Fibroblast of peridontal ligament (primary cell): ENCODE measurements at regions not wholly inside any gene's neighbourhood (a gene's known extent, or its start where the extent isn't known, plus 50 kb on each side); places are given as distances from the start of the nearest gene placed in this dataset.
A peak's percentile ranks its signal among the peaks of the same experiment; 100 is the strongest.

Experiments
- DNase-seq: peaks from one replicate; pipeline ENCODE4 v3.0.0-alpha.2; 2010; ENCODE audit errors: extremely low read depth

GRCh38 chr13:106133025-106133424, 402.4 kb downstream of the EFNB2 start:
- DNase-seq: peak; percentile 54

DNA sequence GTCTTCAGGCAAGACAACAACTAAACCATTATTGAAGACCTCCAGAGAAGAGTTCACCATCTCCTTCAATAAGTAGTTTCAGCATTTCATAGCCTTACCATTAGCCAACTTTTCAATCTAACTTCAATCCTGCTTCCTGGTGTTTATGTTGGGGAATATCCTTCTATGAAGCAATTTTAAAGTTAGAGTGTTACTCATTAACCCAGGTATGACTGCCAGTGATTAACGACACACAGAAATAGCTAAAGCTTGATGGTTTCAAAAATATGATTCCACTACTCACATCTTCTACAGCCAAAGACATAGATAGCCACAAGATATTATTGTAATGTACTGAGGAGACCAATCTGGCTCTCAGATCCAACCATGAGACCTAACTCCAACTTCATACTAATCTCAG, 403.2 kb downstream of the EFNB2 start:
- no peak for DNase-seq

DNA sequence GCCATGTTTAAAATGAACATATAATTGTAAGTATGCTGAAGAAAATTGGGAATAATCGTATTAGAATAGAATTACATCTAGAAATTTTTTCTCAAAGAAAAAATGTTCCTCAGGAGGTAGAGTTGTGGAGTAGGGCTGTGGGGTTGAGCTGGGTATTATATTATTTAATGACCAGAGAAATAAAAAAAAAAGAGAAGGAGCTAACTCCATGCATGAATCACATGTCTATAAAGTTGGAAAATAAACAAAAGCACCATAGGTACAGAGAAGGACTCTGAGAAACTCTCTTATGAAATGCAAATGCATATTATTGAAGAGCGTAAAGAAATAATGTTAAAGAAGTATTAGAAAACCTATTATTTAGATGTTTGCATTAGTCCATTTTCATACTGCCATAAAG, 405.5 kb downstream of the EFNB2 start:
- no peak for DNase-seq

- no peak for DNase-seq
These were observed 406.2 kb downstream of the EFNB2 start for GRCh38 chr13:106129273-106129672.

- no peak for DNase-seq
These were observed 413.2 kb downstream of the EFNB2 start for GRCh38 chr13:106122234-106122633.

- no peak for DNase-seq
These were observed 414.2 kb downstream of the EFNB2 start for GRCh38 chr13:106121173-106121754.

DNA sequence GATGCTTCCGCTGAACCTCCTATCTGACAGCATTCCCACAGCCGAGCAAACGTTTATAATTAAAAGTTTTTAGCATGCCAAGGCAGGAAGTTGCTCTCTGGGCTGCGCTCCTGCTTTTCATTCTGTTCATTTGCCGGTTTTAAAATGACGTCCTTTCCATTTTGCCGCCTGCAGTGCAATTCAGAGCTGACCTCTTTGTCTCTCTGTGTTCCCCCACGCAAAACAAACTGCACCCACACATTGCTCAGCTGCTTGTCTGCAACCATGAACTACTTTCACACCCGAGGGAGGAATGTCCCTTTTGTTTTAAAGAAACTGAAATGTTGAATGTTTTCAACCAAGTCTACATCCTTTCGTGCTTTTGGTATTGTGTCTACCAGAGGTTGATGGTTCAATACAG, 416.5 kb downstream of the EFNB2 start:
- DNase-seq: no peak

- peak; percentile 58 for DNase-seq
These were observed 417.4 kb downstream of the EFNB2 start for GRCh38 chr13:106118050-106118449.

DNA sequence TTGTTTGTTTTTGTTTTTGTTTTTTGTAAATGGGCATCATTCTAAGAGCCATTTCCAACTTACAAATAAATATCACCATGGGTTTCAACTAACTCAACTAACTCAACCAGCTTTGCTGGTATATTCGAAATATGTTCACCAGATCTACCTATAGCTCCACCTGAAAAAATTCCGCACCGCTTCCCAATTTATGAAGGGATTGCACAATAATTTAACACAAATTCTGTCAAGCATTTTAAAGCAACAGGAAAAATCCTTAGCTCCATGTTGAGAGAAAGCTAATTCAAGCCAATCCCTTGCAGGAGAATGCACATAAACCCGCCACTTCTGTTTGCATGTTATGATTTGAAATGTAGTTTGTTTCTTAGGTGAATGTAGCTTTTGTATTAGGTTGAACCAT, 417.8 kb downstream of the EFNB2 start:
- DNase-seq: no peak

DNA sequence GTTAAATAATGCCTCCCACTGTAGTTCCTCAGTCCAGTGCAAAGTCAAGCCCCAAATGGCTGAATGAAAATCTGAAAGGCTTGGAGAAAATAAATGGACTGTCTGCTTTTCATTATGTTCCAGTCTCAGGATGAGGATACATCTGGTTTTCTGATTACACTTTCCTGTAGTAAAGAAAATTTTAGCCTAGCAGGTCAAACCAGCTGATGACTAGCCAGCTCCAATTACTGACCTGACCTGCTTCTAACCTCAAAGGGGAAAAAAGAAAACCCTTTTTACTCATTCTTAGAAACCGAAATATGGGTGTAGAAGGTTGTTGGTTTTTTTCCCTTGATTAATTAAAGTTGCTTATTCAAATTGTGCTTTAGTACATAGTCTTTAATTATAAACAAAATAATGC, 418.4 kb downstream of the EFNB2 start:
- DNase-seq: peak; percentile 89

- DNase-seq: peak; percentile 48
These were observed 420.4 kb downstream of the EFNB2 start for GRCh38 chr13:106115081-106115480.

- DNase-seq: no peak
These were observed 421.7 kb downstream of the EFNB2 start for GRCh38 chr13:106113796-106114195.

- DNase-seq: no peak
These were observed 423.3 kb downstream of the EFNB2 start for GRCh38 chr13:106112191-106112590.

DNA sequence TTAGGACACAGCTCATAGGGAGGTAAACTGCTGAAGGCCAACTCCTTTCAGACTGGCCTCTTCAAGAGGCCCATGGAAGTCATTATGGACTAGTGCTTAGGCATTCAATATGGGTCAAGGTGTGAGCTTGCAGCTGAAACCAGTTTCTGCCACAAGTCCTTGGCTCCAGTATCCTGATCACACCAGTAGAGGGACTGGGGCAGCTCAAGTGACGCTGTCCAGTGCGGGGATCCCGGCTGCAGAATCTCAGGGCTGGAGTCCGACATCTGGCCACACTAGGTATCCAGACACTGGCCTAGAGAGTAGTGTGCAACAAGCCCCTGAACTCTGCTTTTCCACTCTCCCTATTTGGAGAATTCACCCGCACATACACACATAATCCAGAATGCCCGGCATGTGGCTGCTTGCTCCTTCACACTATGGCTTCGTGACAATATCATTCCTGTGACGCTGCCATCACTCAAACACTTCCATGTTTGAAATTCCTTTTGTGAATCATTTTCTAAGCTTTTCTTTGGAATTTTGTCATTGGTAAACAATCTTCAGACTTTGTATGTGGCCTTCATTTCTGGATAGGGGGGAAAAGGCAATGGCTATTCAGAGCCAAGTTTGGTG, 425.1 kb downstream of the EFNB2 start:
- DNase-seq: no peak

DNA sequence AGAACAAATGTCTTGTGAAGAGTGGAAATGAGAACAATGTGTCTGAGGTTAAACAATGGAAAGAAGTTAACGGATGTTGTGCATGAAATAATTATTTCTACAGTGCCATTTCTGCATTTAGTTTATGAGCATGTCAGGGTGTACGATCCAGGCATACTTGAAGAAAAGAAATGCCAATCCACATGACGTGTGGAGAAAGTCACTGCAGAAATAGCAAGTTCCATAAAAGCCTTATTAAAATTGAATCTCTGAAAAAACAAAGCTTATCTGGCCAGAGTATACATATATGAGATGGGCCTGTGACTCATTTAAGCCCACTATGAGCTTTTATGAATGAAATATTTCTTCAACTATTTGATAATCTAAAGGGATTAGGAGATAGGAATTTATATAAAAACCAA, 426.1 kb downstream of the EFNB2 start:
- peak; percentile 33 for DNase-seq

DNA sequence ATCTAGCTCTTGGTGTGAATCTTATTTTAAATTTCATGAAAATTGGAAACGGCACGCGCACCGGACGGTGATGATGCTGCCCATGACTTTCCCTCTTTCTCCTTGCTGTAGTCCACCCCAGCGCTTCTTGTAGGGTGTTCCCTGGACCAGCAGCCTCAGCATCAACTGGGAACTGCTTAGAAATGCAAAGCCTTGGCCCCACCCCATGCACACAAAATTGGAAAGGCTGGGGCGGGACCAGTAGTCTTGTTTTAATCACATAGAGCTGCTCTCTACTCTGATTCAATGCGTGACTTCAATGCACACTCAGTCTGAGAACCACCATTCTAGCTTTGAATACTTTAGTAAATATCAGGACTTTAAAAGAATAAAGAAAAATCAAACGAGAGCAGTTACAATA, 427.1 kb downstream of the EFNB2 start:
- no peak for DNase-seq

DNA sequence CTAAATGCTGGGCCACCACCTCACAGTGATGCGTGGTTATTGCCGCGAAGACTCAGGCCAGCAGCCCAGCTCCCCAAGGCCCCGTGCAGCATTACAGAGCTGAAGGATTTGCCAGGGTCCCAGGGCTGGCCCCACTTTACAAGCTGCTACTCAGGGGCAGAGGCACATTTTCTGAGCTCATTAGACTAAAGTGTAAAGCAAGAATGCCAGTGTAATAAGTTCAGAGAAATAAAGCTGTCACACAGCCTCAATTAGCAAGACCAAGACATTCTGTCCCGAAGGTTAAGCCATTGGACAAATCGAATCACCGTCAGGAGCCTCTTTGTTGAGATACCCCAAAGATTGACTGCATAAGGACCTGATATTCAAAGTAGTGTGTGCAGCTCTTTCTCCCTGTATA, 428.4 kb downstream of the EFNB2 start:
- DNase-seq: no peak

- DNase-seq: no peak
These were observed 430.3 kb downstream of the EFNB2 start for GRCh38 chr13:106105153-106105552.

DNA sequence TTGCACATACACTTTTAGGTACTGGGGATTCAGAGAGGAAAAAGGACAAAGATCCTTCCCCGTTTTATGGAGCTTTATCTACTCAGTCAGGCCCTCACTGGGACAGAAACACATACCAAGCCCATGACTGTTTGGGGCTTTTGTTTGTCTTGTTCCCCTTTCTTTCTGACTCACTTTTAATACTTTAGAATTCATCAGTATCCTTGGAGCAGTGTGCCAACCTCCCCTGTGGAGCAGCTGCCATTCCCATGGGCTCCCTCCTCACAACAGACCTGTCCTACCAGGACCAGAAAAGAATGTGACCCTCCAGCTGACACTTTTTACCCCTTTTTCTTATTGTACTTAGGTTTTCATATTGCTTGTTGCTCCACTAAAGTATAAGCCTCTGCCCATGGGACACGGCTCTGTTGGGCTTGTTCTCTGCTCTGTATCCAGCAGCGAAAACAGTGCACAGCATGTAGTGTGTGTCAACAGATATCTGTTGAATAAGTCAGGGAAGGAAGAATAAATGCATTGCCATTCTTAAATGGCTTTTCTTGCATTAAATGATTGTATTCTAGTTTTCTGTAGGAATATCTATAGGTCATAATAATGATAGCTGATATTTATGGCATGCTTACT, 431.1 kb downstream of the EFNB2 start:
- DNase-seq: peak; percentile 80

DNA sequence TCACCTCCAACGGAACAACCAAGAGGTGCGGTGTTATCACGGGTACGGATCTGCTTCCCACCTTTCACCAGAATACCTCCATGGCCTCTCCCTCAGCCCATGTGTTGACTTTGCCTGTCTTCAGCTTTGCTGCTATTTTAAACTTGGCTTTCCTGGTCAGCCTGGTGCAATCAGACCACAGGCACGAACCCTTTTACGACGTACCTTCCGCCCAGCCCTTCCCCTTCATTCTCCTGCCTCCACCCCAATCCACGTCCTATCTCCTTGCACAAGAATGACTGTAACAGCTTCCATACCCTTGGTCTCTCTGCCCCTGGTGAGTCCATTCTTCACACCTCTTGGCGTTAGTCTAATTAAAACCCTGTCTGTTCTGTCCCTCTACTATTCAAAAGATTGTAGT, 431.7 kb downstream of the EFNB2 start:
- DNase-seq: no peak

- no peak for DNase-seq
These were observed 432.7 kb downstream of the EFNB2 start for GRCh38 chr13:106102786-106103185.

- no peak for DNase-seq
These were observed 434.3 kb downstream of the EFNB2 start for GRCh38 chr13:106101201-106101600.

DNA sequence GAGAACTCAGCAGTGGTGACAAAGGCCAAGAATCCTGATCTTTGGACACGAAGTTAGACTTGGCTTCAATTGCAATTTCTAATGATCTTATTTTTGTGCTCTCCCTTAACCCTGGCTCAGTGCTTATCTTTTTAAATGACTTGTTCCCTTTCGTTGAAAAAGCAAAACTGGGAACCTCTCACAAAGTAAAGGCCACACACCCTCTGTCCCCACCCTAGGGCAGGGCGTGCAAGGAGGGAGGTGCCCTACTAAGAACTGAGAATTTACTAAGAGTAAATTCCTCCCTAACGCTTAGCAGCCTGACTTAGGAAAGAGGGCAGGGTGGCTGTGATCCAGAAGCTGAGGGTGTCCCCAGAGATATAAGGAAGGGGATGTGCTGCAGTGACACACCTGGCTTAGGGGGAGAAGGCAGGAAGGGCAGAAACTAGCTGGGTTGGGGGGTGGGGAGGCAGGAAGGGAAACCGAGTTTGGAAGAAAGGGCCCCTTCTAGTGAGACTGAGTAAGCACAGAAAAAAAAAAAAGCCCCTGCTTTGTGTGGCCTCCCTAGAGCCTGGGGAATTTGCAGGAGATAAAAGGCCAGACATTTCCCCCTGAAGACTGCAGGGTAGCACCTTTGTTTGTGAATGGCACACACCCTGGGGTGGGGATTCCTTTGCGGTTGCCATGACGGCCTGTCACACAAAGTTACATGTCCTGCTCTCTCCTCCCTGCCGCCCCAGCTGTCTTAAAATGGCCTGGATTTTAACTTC, 435.1 kb downstream of the EFNB2 start:
- no peak for DNase-seq
